Activated CD8-positive, alpha-beta memory T cell treated with anti-CD3 and anti-CD28 coated beads, Interleukin-2, amount 50 U/mL, for 1 hour (primary cell): ENCODE measurements at regions not wholly inside any gene's neighbourhood (a gene's known extent, or its start where the extent isn't known, plus 50 kb on each side); places are given as distances from the start of the nearest gene placed in this dataset.
"Not testable (repeated sequence)": the region's sequence is repeated elsewhere in the genome, so short reads cannot be mapped to it uniquely, and the experiment has no call there.

Experiments used
- DNase-seq: peaks from one replicate; pipeline ENCODE4 v3.0.0-alpha.2; 2020; ENCODE audit errors: extremely low read depth

- no peak for DNase-seq
Observed at GRCh38 chr4:183814461-183814860, 90.6 kb upstream of the STOX2 start.

GRCh38 chr4:183816077-183816476 lies 89.0 kb upstream of the STOX2 start:
- no peak for DNase-seq

GRCh38 chr4:183816882-183817509 lies 88.1 kb upstream of the STOX2 start:
- no peak for DNase-seq

DNA sequence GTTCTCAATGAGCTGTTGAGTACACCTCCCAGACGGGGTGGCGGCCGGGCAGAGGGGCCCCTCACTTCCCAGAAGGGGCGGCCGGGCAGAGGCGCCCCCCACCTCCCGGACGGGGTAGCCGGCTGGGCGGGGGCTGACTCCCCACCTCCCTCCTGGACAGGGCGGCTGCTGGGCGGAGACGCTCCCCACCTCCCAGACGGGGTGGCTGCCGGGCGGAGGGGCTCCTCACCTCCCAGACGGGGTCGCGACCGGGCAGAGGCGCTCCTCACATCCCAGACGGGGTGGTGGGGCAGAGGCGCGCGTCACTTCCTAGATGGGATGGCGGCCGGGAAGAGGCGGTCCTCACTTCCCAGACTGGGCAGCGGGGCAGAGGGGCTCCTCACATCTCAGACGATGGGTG lies 86.5 kb upstream of the STOX2 start:
- DNase-seq, result not testable (repeated sequence)

DNA sequence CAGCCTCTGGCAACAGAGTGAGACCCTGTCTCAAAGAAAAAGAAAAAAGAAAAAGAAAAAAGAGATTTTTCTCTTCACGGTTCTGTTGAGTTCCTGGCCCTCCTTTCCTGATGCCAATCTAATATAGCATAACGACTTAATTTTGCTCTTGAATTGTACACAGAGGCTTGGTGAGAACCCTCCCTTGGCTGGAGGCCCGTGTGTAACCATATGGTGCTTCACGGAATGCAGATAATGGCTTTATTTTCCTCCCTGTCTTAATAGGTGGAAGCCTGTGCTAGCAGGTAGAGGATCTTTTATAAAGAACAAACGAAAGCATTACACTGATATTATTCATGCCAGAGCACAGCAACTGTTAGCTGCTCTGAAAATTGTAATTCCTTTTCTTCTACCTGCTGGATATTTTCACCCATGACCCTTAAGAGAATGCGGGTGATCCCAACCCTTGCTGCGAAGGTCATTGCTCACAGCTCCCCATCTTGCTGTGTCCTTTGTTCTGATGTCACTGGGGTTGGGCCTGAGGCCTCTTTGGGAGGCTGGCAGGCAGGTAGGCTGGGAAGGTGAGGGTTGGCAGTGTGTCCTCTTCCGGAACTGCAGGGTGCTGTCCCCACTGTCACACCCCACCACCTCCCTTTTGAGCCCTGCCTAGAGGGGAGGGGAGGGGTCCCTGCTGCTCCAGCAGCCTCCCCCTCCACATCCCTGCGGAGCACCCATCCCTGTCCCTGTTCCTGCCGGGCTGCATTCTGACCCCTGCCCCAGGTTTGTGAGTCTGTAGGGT lies 83.8 kb upstream of the STOX2 start:
- no peak for DNase-seq

DNA sequence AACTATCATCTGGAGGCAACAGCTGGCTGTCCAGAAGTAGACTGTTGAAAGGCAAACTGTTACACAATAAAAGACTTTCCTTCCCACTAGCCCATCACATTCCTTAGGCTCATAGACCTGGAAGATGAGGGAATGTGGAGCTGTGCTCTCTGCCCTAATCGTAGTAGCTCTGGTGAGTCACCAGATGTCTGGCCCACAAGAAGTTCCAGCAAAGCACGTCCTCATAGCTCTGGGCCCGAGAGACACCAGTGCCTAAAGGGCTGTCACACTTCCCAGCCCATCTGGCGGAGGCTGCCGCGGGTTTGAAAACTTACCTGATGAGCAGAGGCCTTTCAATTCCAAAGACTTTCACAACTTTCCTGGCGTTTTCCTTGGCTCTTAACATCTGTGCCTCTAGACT lies 81.7 kb upstream of the STOX2 start:
- no peak for DNase-seq

DNA sequence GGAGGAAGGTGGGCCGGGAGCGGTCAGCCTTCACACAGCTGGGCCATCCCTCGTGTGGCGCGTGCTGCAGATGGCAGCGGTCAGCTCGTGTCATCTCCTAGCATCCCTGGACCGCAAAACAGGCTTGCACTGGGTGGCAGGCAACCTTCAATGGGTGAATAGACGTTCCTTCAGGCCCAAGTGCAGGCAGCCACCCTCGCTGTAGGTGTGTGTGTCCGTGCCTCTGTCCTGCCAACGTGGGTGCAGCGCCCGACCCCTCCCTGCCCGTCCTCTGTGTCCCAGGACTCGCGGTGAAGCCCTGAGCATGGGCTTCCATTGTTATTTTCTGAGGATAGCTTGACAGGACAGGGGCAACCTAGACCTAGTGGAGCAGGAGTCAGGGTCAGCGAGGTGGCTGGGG lies 79.8 kb upstream of the STOX2 start:
- no peak for DNase-seq

GRCh38 chr4:183826461-183826860 lies 78.6 kb upstream of the STOX2 start:
- no peak for DNase-seq

- no peak for DNase-seq
Observed at GRCh38 chr4:183828125-183828524, 77.0 kb upstream of the STOX2 start.

DNA sequence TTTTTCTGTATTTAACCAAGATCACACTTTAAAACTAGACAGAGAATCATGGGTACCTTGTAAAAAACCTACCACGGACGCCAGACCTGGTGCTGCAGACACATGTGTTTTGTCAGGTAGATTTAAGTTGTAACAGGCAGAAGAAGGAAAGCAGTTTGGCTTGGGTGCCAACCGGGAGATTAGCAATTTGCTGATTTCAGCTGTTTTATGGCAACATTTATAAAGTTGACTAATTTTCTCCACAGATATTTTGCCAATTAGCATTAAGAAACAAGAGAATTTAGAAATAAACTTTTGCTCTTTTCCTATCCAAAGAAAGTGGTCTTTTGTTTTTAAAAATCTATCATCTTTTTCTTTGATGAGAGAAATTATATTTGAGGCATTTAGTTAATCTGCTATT lies 76.3 kb upstream of the STOX2 start:
- DNase-seq, result no peak

DNA sequence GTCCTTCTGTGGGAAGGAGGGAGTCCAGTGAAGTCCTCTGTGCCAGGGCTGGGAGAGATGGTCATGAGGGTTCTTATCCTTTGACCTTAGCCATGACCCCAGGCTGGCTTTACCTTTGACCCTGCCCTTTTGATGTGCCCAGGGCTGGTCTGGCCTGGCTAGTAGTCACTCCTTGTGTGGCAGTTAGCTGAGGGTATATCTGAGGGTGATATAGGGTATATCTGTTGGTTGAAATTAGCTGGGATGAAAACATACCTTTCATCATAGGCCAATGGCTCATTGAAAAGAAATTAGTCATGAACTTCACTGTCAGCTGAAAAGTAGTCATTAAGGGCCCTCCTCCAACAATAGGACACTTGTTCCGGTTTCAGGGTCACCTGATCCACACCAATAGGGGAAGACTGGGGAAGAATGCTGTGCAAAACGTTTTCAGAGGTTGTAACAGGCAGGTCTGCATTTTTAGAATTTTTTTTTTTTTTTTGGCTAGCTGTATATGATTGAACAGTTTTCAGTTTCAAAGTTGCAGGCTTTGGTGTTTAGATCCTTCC lies 74.6 kb upstream of the STOX2 start:
- DNase-seq, result no peak

- no peak for DNase-seq
Observed at GRCh38 chr4:183831026-183831446, 74.1 kb upstream of the STOX2 start.

GRCh38 chr4:183831683-183832082 lies 73.4 kb upstream of the STOX2 start:
- no peak for DNase-seq

GRCh38 chr4:183832776-183833450 lies 72.2 kb upstream of the STOX2 start:
- DNase-seq, result no peak

GRCh38 chr4:183834252-183834651 lies 70.9 kb upstream of the STOX2 start:
- DNase-seq, result no peak

GRCh38 chr4:183837222-183837621 lies 67.9 kb upstream of the STOX2 start:
- no peak for DNase-seq

DNA sequence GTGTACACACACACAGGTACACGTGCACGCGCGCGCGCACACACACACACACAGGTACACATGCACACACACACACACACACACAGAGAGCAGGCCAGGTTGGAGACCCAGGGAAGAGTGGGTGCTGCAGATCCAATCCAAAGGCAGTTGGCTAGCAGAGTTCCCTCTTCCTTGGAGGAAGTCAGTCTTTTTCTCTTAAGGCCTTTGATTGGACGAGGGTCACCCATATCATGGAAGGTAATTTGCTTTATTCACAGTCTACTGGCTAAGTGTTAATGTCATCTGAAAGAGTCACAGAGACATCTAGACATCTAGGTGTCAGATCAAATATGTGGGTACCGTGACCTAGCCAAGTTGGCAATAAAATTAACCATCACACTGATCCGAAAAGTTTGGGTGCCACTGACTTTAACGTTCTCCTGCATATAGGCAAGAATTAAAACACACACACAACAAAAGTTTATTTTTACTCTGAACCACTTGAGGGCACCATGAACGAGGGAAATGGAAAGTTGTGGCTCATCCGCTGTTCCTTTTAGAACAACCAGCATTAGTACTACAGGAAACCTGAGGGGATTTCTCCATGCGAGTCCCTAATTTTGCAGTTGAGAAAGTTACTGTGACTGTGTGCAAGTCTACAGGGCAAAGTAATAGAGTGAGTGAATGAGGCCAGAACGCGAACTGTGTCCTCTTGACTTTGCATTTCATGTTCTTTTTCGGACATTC lies 66.0 kb upstream of the STOX2 start:
- no peak for DNase-seq

- peak; percentile 8 for DNase-seq
Observed at GRCh38 chr4:183840311-183840710, 64.8 kb upstream of the STOX2 start.

DNA sequence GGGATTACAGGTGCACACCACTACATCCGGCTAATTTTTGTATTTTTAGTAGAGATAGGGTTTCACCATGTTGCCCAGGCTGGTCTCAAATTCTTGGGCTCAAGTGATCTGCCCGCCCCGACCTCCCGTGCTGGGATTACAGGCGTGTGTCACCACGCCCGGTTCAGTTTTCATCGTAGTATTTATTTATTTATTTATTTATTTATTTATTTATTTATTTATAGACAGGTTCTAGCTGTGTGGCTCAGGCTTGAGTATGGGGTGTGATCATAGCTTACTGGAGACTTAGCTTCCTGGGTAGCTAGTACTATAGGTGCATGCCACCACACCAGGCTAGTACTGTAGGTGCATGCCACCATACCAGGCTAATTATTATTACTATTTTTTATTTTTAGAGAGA lies 64.1 kb upstream of the STOX2 start:
- DNase-seq, result no peak

DNA sequence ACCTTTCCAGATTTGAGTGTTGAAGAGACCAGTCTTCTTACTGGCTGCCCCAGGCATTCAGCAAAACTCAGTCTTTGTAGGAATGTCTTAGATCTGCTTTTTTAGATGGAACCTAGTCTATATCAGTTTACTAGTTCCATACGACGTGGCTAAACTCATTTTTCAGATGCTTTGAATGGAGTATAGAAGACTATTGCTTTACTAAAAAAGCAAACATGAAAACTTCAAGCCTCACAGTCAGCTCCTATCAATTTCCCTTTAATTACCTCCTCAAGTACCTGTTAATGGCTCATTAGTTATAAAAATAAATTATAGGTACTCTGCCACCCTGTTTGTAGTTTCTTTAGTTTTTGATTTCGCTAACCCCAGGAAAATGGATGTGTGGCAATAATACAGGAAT lies 63.0 kb upstream of the STOX2 start:
- no peak for DNase-seq

DNA sequence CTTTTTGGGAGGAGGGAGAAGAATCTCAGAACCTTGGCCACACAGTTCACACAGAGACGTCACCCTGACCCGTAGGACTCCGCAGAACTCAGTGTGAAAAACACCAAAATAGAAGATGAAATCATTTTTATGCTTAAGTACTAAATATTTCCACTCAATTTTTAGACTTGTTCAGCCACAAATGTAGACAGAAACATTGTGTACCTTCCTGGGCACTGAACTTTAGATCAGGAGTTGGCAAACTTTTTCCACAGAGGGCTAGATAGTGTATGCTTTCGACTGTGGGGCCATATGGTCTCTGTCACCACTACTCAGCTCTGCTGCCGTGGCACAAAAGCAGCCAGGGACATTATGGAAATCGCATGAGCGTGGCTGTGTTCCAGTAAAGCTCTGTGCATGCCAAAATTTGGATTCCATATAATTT lies 61.8 kb upstream of the STOX2 start:
- no peak for DNase-seq

GRCh38 chr4:183846951-183847350 lies 58.2 kb upstream of the STOX2 start:
- no peak for DNase-seq
